ENCODE measurements at regions not wholly inside any gene's neighbourhood (a gene's known extent, or its start where the extent isn't known, plus 50 kb on each side); places are given as distances from the start of the nearest gene placed in this dataset.

- TF ChIP-seq POLR2AphosphoS5 (IDR thresholded peaks at IDR 0.05) (no peak), EP300 (IDR thresholded peaks at IDR 0.05) (no peak), POLR2A (IDR thresholded peaks at IDR 0.05) (no peak), CTCF (IDR thresholded peaks at IDR 0.05) (no peak)
- 77 to 100% methylated on average over 1 to 5 of the region's 10 CpGs for WGBS, 2 donors (ENCODE audit: low coverage in 1 of 2)
- H3K4me3 ChIP-seq: no peak overlapping the region
- H3K9me3 ChIP-seq: no peaks in the 10 kb centered on the region
- H3K36me3 ChIP-seq: no peaks in the 10 kb centered on the region
- no peaks in the 10 kb centered on the region for H3K4me1 ChIP-seq
- ATAC-seq: no peak
- no peaks in the 10 kb centered on the region for H3K27me3 ChIP-seq
- H3K27ac ChIP-seq: no peak overlapping the region
These were observed 342.9 kb downstream of the MYCN start for GRCh38 chr2:16283071-16283850.

- no CpG with 5 or more reads among the region's 2 CpGs for WGBS, 2 donors (ENCODE audit: low coverage in 1 of 2)
- Histone ChIP-seq H3K4me3 (no peak overlapping the region), H3K27ac (no peak overlapping the region), H3K36me3 (no peaks in the 10 kb centered on the region), H3K9me3 (no peaks in the 10 kb centered on the region), H3K4me1 (no peaks in the 10 kb centered on the region), H3K27me3 (no peaks in the 10 kb centered on the region)
- ATAC-seq: no peak
- TF ChIP-seq POLR2A (IDR thresholded peaks at IDR 0.05) (no peak), POLR2AphosphoS5 (IDR thresholded peaks at IDR 0.05) (no peak), EP300 (IDR thresholded peaks at IDR 0.05) (no peak), CTCF (IDR thresholded peaks at IDR 0.05) (no peak)
These were observed 342.2 kb downstream of the MYCN start for GRCh38 chr2:16282511-16282910.

GRCh38 chr2:16281451-16282335, 341.3 kb downstream of the MYCN start:
- 37 to 54% methylated on average over 11 of the region's 20 CpGs for WGBS, 2 donors (ENCODE audit: low coverage in 1 of 2)
- H3K4me1 ChIP-seq: no peaks in the 10 kb centered on the region
- H3K4me3 ChIP-seq: no peak overlapping the region
- no peaks in the 10 kb centered on the region for H3K36me3 ChIP-seq
- no peak for ATAC-seq
- no peaks in the 10 kb centered on the region for H3K9me3 ChIP-seq
- no peaks in the 10 kb centered on the region for H3K27me3 ChIP-seq
- TF ChIP-seq CTCF (IDR thresholded peaks at IDR 0.05) (peak in 3 of 4 experiments; percentile 17 to 55 (median 27)), EP300 (IDR thresholded peaks at IDR 0.05) (no peak)
- no peak overlapping the region for H3K27ac ChIP-seq

GRCh38 chr2:16280081-16280480, 339.7 kb downstream of the MYCN start:
- H3K9me3 ChIP-seq: no peaks in the 10 kb centered on the region
- no peaks in the 10 kb centered on the region for H3K36me3 ChIP-seq
- no peak for ATAC-seq
- WGBS, 2 donors (ENCODE audit: low coverage in 1 of 2): 80% methylated on average over 1 of the region's 3 CpGs; no CpG with 5 or more reads in 1 of the 2 donors
- H3K4me3 ChIP-seq: no peak overlapping the region
- H3K4me1 ChIP-seq: no peaks in the 10 kb centered on the region
- H3K27me3 ChIP-seq: no peaks in the 10 kb centered on the region
- H3K27ac ChIP-seq: no peak overlapping the region
- no peak for TF ChIP-seq EP300 (IDR thresholded peaks at IDR 0.05)
- no peak for TF ChIP-seq CTCF (IDR thresholded peaks at IDR 0.05)
- no peak for TF ChIP-seq POLR2A (IDR thresholded peaks at IDR 0.05)

Measured in gastroesophageal sphincter (tissue), 4 donors.